HG02885 (cell line): ENCODE measurements at regions not wholly inside any gene's neighbourhood (a gene's known extent, or its start where the extent isn't known, plus 50 kb on each side); places are given as distances from the start of the nearest gene placed in this dataset.

Source experiments
- ATAC-seq: cut with Tn5 transposase; IDR thresholded peaks from one replicate; pipeline ENCODE4 v1.9.1; 2021; ENCODE audit warnings: mild to moderate bottlenecking; ENCODE audit not compliant: unreplicated experiment, poor library complexity

DNA sequence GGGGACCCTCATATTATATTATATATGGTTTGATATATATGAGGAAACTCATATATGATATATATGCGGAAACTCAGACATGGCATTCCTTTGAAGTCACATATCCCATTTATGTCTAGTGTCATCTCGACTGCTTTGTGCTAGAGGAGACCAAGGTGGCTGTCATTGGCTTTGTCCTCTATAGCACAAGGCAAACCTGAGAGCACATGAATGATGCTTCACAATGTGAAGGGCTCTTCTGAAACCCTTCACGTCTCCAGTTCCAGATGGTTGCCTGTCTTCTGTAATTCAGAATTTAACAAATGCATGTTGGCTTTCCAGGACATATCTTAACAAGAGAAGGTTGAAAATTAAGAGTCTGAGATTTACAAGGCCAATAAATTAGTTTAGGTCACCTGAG is 303.6 kb downstream of the BARHL2 start:
- ATAC-seq: no peak

GRCh38 chr1:90412563-90412962 is 304.5 kb downstream of the BARHL2 start:
- ATAC-seq: no peak

GRCh38 chr1:90411185-90411584 is 305.9 kb downstream of the BARHL2 start:
- ATAC-seq: no peak

DNA sequence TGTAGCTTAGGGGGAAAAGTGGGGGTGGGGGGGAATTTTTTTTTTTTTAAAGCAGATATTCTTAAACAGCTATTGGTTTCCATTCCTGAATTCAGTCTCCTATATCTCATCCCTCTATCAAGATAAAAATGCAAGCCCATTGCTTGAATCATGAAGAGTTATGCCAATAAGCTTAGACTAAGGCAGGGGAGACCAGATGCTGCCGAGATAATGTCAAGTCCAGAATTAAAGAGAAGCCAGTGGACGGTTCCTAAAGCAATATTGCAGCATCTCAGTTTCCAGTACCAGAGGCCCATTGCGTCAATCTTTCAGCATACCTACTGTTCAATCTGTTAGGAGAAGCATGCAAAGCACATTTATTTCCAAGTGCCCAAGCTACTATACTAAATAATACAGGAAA is 309.4 kb downstream of the BARHL2 start:
- ATAC-seq: no peak

DNA sequence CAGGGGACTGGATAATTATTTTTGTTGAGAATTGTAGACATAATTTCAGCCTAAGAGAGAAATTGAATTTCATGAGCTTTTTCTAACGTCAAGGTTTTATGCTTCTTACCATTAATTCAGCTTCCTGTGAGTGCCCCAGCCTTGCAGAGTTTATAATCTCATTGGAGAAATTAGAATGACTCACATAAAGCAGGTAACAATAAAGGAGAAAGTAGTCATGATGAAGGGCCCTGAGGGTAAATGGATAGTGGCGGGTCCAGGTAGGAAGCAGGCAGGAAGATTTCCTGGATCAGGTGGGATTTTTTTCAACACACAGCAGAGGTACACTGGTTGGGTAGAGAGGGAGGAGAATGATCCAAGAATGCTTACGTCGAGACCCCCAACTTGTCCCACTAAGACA is 311.4 kb downstream of the BARHL2 start:
- no peak for ATAC-seq

DNA sequence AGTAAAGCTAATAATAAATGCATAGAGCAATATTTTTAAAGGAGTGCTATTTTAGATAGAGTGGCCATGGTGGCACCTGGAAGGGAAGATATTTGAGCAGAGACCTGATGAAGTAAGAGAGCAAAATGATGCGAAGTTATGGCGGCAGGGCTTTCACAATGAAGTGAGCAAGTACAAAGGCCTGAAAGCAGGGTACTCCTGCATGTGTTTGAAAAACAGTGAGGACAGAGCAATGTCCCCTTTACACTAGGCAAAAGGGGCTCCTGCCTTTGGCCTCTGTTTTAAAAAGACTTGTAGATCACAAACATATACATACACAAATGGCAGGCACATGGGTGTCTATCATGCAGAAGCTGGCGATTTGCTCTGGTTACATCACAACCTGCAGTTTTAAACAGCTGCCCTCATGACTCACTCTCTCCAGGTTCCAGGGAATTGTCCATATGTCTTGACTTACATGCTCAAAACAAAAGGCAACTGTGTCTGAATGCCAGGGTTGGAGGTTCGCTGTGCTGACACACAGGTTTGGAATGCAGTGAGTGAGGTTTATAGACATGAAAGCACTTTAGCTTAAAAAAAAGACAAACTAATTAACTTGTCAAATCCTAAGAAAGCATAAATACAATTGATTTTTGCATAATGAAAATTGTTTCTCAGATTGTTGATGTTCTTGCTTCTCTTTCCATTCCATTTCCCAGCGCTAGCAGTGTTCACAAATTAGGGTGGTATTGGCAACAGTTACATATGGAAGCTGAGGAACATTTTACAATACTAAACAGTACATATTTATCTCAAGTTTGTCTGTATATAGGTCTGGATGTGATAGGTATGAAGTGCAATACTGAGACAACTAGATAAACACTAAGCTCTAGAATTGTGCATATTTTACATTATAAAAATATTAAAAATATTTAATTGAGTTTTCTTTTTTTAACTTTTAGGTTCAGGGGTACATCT is 313.9 kb downstream of the BARHL2 start:
- no peak for ATAC-seq

GRCh38 chr1:90400131-90400530 is 317.0 kb downstream of the BARHL2 start:
- no peak for ATAC-seq

DNA sequence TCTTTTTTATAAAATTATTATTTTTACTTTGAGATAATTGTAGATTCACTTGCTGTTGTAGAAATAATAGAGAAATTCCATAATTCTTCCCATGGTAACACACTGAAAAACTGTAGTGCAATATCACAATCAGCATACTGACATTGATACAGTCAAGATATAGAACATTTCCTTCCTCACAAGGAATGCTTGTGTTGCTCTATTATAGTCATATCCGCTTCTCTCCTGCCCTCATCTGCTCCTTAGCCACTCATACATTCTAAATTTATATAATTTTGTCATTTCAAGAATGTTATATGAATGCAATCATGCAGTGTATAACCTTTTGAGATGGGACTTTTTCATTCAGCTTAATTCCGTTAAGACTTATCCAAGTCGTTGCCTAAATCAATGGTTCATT is 320.2 kb downstream of the BARHL2 start:
- no peak for ATAC-seq

DNA sequence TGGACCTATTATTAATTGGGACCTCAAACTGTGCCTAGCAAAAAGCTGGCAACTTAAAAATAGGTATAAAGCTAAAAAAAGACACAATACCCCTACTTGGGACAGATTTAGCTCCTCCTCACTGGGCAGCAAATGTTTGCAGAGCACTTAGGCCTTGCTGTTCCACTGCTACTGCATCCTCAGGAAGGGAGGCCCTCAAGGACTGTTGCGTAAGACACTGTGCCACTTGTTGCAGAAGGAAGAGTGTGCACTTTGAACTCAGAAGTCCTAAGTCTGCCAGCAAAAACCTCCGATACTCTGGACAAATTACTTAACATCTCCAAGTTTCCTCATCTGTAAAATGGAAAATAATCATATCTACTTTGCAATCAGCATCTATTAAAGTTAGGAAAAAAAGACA is 322.9 kb downstream of the BARHL2 start:
- ATAC-seq: no peak

DNA sequence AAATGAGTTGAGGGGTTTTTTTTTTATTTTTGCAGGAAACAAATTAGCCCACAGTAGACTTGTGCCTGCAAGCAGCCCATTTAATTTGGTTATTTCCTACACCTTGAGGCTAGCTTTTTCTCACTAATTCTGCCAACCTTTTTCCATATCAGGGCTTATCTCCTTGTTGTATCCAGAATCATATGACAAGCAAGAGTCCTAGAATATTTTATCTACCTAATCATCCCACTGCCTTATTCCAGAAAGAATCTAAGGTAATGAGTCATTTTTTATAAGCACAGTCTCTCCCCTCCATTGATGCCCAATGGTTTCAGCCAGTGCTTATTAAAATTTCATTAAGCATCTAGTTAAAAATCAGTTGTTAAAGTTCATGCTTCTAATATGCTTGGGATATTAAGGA is 324.1 kb downstream of the BARHL2 start:
- ATAC-seq: no peak

DNA sequence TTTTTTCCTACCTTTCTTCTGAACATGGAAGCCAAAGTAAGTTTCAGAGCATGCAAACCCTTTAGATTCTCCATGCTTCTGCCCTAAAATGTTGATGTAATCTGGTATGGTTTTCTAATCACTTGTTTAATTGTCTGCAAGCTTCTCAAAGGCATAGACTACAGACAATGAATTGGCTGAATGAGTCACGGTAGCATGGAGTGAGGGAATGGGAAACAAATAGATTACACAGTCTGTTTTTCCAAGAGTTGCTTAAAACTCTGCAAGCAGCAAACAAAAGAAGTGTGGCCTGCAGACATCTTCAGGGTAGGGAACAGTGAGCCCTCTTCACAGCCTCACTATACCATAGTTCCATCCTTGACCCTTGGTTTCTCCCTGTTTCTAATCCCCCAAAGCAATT is 326.0 kb downstream of the BARHL2 start:
- no peak for ATAC-seq

DNA sequence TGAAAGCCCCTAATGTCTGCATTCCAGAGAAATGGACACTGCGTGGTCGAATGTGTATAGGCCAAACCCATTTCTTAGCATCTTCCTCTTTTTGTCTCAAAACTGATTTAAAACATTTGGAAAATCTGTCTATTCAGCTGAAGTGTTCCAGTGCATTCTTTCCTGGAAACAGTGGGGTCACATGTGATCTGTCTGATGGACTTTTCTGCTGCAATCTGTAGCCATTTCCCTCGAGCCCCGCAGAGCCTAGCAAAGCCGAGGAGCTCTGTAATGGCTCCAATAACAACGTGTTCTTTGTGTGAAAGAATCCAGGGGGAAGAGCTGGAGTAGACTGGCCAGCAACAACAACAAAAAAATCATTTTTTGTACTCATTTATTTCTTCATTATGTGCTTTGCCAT is 329.3 kb downstream of the BARHL2 start:
- no peak for ATAC-seq

DNA sequence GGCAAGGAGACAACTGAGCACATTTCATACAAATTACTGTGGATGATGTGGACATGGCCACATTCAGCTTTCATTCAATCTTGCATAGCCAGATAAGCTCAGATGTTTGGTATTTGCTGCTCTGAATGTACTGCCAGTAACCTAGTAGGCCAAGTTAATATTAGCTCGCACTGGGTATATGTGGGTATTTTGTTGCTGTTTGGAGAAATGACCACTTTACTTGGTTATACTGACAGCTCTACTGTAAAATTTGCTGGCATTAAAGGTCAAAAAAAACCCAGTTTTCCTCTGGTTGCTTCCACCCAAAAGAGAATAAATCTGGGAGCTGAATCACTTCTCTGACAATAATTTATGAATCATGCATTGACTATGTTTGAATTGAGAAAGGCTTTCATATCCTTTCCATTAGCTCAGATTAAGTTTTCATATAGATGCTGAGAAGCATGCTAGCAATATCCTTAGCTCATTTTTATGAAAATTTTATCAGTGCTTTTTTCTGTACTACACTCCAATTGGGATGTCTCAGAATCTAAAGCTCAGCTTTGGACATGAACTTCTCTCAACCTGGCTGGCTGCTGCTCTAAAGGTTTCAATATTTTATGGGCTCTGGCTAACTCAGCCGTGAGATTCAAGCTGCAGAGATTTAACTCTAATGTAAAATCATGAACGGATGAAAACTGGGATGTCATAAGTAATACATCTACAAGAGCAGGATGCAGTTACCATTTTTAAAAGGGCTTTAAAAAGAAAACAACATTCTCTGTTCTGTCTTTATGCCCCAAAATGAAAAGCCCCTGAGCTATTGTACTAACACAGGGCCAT is 330.0 kb downstream of the BARHL2 start:
- ATAC-seq: no peak

DNA sequence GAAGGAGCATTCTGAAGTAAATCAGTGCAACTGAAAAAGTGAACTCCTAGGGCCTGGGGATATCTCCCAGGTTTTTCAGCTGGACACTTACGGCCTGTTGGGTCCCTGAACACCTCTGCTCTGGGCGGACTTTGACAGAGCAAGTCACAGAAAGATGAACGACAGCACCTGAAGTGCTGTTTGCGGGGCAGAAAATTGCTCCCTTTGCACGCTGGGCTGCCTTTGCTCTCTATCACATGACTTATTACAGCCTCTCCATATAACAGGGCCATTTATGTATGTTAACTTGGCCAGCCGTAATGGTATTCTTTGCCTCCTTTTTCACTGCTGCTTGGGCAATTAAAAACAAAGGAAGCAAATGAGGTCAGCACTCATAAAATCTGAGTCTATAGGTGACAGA is 332.9 kb downstream of the BARHL2 start:
- ATAC-seq: no peak

DNA sequence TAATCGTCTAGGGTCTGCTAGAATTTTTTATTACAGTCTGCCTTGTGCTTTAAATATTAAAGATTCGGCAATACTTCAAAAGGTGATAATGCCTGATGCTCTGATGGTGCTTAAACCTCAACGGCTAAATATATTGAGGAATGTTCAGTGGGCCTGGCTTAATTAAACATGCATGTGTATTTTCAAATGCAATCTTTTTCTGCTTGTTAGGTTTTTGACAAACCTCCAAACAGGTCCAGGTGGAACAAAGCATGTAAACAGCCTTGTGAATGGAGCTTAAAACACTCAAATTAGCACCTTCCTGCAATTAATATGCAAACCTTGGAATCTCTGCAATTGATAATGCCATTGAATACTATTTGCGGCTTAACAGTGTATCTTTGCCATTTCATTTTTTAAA is 334.9 kb downstream of the BARHL2 start:
- no peak for ATAC-seq

GRCh38 chr1:90381598-90381997 is 335.5 kb downstream of the BARHL2 start:
- ATAC-seq: no peak

DNA sequence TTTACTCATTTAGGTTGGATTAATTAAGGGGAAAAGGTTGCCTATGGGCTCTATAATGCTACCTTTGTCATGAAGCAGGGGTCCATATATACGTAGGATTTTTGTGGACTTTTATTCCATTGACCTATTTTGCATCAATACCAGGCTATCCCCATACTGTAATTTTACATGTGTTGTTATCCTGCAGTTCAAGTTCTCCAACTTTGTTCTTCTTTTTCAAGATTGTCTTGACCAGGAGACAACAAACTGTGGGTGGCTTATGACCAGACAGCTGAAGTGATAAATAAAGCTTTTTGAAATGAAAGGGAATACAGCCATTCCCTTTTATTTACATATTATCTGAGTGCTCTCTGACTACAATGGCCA is 345.7 kb downstream of the BARHL2 start:
- no peak for ATAC-seq

- ATAC-seq: no peak
Measured at GRCh38 chr1:90370686-90371447, 346.2 kb downstream of the BARHL2 start.

- no peak for ATAC-seq
Measured at GRCh38 chr1:90362163-90362562, 354.9 kb downstream of the BARHL2 start.

- no peak for ATAC-seq
Measured at GRCh38 chr1:90361026-90361425, 356.1 kb downstream of the BARHL2 start.

DNA sequence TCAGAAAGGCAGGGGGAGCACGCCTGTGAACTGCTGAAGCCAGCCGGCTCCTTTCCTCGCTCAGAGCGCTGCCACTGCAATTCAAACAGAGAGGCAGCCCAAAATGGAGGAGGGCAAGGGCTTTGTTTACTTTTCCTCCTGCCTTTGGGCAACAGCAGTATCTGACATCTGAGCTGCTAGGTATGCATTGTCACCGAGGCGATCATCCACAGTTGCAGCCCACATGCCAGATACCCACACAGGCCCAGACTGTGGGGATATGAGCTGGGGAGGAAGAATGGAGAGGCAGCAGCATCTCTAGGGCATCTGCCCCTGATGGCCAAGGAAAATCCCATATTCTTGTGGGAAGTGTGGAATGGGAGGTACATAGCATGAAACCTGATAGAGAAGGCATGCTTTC is 357.1 kb downstream of the BARHL2 start:
- ATAC-seq: no peak
